ENCODE measurements at regions not wholly inside any gene's neighbourhood (a gene's known extent, or its start where the extent isn't known, plus 50 kb on each side); places are given as distances from the start of the nearest gene placed in this dataset.

DNA sequence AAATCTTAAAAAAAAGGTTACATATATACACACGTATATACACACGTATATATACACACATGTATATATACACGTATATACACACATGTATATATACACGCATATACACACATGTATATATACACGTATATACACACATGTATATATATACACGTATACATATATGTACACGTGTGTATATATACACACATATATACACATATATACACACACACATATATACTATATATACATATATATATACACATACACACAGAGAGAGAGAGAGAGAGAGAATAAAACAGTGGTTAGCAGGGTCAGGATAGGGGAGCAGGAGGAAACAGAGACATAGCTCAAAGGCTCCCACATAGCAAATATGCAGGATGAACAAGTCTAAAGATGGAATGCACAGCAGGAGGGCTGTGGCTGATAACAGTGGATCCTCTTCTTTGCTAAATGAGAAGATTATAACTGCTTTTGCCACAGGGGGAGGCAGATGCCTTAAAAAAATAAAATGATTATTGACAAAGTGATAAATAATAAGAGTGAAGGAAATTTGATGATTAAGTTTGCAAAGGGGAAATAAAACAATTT lies 714.5 kb downstream of the UQCRFS1 start:
- no peak overlapping the region for H3K4me3 ChIP-seq (ENCODE audit: low read depth, low read length)
- DNase-seq (ENCODE audit: low read depth) = no peak

GRCh38 chr19:28497887-28498286 lies 715.1 kb downstream of the UQCRFS1 start:
- no peak overlapping the region for H3K4me3 ChIP-seq (ENCODE audit: low read depth, low read length)
- no peak for DNase-seq (ENCODE audit: low read depth)

DNA sequence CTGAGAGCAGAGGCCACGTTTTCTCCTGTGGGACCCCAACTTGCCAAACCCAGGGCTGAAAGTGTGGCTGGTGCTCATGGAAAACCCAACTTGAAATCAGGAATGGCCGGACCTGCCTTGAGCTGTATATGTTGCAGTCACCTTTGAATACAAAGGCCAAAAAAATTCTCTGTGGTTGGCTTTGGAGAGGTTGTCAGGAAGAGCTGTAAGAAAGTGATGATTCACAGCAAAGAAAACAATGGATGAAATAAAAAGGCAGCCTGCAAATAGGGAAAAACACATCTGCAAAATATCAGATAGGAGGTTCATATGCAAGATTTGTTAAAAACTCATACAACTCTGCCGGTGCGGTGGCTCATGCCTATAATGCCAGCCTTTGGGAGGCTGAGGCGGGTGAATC lies 715.8 kb downstream of the UQCRFS1 start:
- DNase-seq (ENCODE audit: low read depth) = no peak

DNA sequence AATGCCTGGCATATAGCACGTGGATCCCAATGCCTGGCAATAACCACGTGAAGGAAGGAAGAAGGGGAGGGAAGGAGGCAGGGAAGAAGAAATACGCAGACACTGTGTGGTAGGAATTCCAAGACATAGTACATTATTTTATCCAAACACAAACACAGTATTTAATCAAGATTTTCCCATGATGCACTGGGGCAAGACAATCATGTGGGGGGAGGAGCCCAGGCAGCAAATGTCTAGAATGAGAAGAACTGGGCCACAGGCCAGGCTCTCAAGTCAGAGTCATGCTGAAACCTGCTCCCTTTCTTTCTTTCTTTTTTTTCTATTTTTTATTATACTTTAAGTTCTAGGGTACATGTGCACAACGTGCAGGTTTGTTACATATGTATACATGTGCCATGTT lies 717.9 kb downstream of the UQCRFS1 start:
- H3K4me3 ChIP-seq (ENCODE audit: low read depth, low read length) = no peak overlapping the region
- DNase-seq (ENCODE audit: low read depth) = no peak

More for the DNA sequence above, 715.8 kb downstream of the UQCRFS1 start:
- no peak overlapping the region for H3K4me3 ChIP-seq (ENCODE audit: low read depth, low read length)

DNA sequence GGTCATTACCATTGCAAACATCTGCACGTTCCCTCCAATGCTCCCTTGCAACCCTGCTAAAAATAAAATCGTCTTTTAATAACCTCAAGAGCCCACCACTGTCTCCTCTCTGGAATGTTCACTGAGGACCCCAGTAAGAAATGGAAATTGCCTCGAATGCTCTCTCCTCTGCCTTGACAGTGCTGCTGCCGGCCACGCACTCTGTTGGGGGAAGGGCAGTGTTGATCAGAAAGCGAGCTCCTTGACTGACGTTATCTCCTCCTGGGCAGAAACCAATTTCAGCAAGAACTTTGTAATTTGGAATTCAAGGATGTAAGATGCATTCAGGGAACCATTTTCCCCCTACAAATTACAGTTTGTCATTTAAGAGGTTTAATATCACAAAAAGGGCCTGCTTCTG lies 718.5 kb downstream of the UQCRFS1 start:
- H3K4me3 ChIP-seq (ENCODE audit: low read depth, low read length) = no peak overlapping the region

GRCh38 chr19:28493884-28494283 lies 719.1 kb downstream of the UQCRFS1 start:
- no peak for DNase-seq (ENCODE audit: low read depth)
- no peak overlapping the region for H3K4me3 ChIP-seq (ENCODE audit: low read depth, low read length)

More for the DNA sequence above, 718.5 kb downstream of the UQCRFS1 start:
- DNase-seq (ENCODE audit: low read depth) = no peak

GRCh38 chr19:28492621-28493020 lies 720.3 kb downstream of the UQCRFS1 start:
- DNase-seq (ENCODE audit: low read depth) = no peak
- H3K4me3 ChIP-seq (ENCODE audit: low read depth, low read length) = no peak overlapping the region

DNA sequence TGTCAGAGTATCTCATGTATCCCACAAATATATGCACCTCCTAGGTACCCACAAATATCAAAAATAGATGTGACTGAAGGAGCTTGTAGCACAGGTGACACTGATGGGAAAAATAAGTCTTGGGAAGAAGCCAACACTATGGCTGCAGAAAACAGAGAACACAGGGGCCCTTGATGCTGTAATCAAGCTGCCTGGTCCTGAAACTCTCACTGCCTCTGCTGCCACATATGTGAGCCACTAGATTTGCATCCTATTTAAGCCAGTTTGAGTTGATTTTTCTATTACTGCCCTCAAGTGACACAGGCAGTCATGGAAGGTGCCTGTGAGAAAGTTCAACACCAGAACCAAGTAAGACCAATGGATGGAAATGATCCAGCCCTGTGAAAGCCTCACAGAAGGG lies 720.8 kb downstream of the UQCRFS1 start:
- no peak overlapping the region for H3K4me3 ChIP-seq (ENCODE audit: low read depth, low read length)
- DNase-seq (ENCODE audit: low read depth) = no peak

GRCh38 chr19:28489776-28490175 lies 723.2 kb downstream of the UQCRFS1 start:
- DNase-seq (ENCODE audit: low read depth) = no peak
- H3K4me3 ChIP-seq (ENCODE audit: low read depth, low read length) = no peak overlapping the region

- no peak overlapping the region for H3K4me3 ChIP-seq (ENCODE audit: low read depth, low read length)
- no peak for DNase-seq (ENCODE audit: low read depth)
Observed at GRCh38 chr19:28489126-28489660, 723.8 kb downstream of the UQCRFS1 start.

GRCh38 chr19:28487999-28488398 lies 725.0 kb downstream of the UQCRFS1 start:
- no peak overlapping the region for H3K4me3 ChIP-seq (ENCODE audit: low read depth, low read length)
- DNase-seq (ENCODE audit: low read depth) = no peak

DNA sequence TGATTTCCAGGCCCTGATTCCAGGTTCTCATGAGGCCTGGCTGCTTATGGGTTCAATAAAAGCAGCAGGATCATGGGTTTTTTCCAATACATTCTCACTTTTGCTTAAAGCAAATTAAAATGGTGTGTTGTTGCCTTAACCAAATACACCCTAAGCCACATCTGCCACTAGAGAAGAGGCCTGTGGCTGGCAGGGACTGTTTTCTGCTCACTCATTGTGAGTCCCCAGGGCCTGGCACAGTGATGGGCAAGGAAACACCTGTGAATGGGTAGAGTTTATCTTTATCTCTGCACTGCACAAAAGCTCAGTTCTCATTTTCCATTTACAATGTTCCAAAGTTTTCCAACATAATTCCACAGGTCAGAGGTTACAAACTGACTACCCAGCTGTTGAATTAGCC lies 726.0 kb downstream of the UQCRFS1 start:
- no peak overlapping the region for H3K4me3 ChIP-seq (ENCODE audit: low read depth, low read length)
- DNase-seq (ENCODE audit: low read depth) = no peak

GRCh38 chr19:28486473-28486872 lies 726.5 kb downstream of the UQCRFS1 start:
- H3K4me3 ChIP-seq (ENCODE audit: low read depth, low read length) = no peak overlapping the region
- DNase-seq (ENCODE audit: low read depth) = no peak

DNA sequence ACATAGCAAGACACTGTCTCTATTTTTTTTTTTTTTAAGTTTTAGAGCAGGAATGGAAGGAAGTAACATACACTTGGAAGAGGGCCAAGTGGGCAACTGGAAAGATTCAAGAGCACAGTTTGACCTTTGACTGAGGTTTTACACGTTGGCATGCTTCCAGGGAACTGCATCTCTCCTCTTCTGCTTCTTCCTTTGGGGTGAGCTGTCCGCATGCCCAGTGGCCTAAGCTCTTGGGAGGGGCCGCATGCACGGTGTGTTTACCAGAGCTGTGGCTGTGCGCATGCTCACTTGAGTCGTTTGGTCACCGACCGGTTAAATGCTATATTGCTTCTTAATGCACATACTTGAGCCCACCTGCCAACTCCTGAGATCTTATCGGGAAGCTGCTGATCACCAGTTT lies 727.7 kb downstream of the UQCRFS1 start:
- no peak overlapping the region for H3K4me3 ChIP-seq (ENCODE audit: low read depth, low read length)
- DNase-seq (ENCODE audit: low read depth) = no peak

DNA sequence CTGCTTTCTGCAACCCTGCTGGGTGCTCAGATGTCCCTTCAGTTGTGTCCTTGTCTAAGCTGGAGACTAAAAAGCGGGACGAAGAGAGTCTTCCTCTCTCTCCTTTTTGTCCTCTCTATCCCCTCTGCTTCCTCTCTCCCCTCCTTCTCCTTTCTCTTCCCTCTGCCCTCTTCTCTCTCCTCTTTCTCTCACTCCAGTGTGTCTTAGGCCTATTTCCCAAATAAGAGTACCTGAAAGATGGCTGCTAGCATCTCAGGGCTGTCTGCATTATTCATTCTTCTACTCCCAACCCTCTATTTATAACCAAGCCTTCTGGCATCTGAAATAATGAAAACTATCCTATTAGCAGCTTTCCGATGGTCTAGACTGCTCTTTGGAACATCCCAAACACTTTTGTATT lies 729.8 kb downstream of the UQCRFS1 start:
- no peak for DNase-seq (ENCODE audit: low read depth)
- no peak overlapping the region for H3K4me3 ChIP-seq (ENCODE audit: low read depth, low read length)

DNA sequence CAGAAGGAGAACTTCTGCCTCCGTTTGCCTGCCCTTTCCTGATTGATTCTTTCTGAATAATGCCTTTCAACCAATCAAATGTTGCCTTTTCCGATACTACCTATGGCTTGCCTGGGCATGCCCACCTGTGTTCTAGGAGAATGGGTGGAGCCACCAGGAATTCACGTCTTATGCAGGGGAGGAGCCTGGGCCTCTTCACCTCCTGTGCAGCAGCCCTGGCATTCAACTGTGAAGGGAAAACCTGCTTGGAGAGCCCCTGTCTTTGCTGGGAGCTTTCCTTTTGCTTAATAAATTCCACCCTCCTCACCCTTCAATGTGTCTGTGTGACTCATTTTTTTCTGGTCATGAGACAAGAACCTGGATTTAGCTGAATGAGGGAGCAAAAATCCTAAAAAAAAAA lies 730.7 kb downstream of the UQCRFS1 start:
- DNase-seq (ENCODE audit: low read depth) = no peak
- no peak overlapping the region for H3K4me3 ChIP-seq (ENCODE audit: low read depth, low read length)

DNA sequence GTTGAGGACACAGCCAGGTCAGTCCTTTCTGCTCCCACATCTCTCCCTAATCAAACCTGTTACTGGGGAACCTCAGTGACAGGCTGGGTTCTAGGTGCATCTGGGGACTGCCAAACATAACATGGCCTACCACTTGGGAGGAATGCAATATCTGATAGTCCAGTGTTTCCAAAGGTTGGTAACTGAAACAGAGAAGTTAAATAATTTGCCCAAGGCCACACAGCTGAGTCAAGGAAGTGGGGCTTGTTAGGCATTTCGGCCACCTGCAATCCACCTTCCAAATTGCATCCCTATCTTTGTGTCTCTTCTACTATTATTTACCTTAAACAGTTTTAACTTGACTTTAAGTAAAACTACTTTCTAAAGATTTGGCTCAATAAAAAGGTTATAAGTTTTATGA lies 731.3 kb downstream of the UQCRFS1 start:
- DNase-seq (ENCODE audit: low read depth) = no peak
- no peak overlapping the region for H3K4me3 ChIP-seq (ENCODE audit: low read depth, low read length)

- no peak for DNase-seq (ENCODE audit: low read depth)
- H3K4me3 ChIP-seq (ENCODE audit: low read depth, low read length) = no peak overlapping the region
Observed at GRCh38 chr19:28475525-28475924, 737.4 kb downstream of the UQCRFS1 start.

DNA sequence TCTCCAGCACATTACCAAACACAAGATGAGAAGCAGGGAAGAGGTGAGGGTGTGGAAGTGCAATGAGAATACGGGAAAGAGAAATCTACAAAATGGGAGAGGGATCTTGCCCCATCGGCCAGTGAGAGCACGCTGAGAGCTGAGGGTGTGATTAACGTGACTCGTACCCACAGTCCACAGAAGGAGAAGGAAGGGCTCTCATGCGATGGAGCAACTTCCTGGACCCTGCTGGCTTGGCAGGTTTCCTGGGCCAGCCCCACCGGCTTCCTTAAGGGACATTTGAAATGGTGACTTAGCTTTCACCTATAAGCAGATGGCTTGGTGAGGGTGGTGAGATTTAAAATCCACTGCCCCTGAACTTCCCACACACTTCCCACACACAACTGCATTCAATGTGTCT lies 740.1 kb downstream of the UQCRFS1 start:
- H3K4me3 ChIP-seq (ENCODE audit: low read depth, low read length) = no peak overlapping the region
- DNase-seq (ENCODE audit: low read depth) = no peak

GRCh38 chr19:28471731-28472510 lies 741.0 kb downstream of the UQCRFS1 start:
- no peak for DNase-seq (ENCODE audit: low read depth)
- H3K4me3 ChIP-seq (ENCODE audit: low read depth, low read length) = no peak overlapping the region

- no peak for DNase-seq (ENCODE audit: low read depth)
- H3K4me3 ChIP-seq (ENCODE audit: low read depth, low read length) = no peak overlapping the region
Observed at GRCh38 chr19:28469544-28469943, 743.4 kb downstream of the UQCRFS1 start.
